ENCODE measurements at regions not wholly inside any gene's neighbourhood (a gene's known extent, or its start where the extent isn't known, plus 50 kb on each side); places are given as distances from the start of the nearest gene placed in this dataset.

- TF ChIP-seq, protein P1, sequence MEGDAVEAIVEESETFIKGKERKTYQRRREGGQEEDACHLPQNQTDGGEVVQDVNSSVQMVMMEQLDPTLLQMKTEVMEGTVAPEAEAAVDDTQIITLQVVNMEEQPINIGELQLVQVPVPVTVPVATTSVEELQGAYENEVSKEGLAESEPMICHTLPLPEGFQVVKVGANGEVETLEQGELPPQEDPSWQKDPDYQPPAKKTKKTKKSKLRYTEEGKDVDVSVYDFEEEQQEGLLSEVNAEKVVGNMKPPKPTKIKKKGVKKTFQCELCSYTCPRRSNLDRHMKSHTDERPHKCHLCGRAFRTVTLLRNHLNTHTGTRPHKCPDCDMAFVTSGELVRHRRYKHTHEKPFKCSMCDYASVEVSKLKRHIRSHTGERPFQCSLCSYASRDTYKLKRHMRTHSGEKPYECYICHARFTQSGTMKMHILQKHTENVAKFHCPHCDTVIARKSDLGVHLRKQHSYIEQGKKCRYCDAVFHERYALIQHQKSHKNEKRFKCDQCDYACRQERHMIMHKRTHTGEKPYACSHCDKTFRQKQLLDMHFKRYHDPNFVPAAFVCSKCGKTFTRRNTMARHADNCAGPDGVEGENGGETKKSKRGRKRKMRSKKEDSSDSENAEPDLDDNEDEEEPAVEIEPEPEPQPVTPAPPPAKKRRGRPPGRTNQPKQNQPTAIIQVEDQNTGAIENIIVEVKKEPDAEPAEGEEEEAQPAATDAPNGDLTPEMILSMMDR (IDR thresholded peaks at IDR 0.05; ENCODE audit: borderline replicate concordance), result no peak
Observed at GRCh38 chr13:90857921-90858320, 489.6 kb upstream of the MIR17HG start.

GRCh38 chr13:90866006-90866405 is 481.5 kb upstream of the MIR17HG start:
- no peak for DNase-seq
- Histone ChIP-seq H3K27me3 (ENCODE audit: low read depth) (no peaks in the 10 kb centered on the region), H3K27ac (replicated peaks) (no peak overlapping the region), H3K4me1 (no peaks in the 10 kb centered on the region), H3K9me3 (replicated peaks) (peaks cover 2% of the 10 kb centered on the region), H3K36me3 (no peaks in the 10 kb centered on the region), H3K4me3 (no peak overlapping the region)
- intact Hi-C loops (cut with micrococcal nuclease), result no loop called here
- TF ChIP-seq, protein P1 (IDR thresholded peaks at IDR 0.05; ENCODE audit: borderline replicate concordance), result no peak

More at GRCh38 chr13:90857921-90858320, 489.6 kb upstream of the MIR17HG start:
- Histone ChIP-seq H3K27me3 (ENCODE audit: low read depth) (no peaks in the 10 kb centered on the region), H3K27ac (replicated peaks) (no peak overlapping the region), H3K9me3 (replicated peaks) (no peaks in the 10 kb centered on the region), H3K4me1 (no peaks in the 10 kb centered on the region), H3K4me3 (no peak overlapping the region), H3K36me3 (no peaks in the 10 kb centered on the region)
- DNase-seq, result no peak
- intact Hi-C loops (cut with micrococcal nuclease), result no loop called here

DNA sequence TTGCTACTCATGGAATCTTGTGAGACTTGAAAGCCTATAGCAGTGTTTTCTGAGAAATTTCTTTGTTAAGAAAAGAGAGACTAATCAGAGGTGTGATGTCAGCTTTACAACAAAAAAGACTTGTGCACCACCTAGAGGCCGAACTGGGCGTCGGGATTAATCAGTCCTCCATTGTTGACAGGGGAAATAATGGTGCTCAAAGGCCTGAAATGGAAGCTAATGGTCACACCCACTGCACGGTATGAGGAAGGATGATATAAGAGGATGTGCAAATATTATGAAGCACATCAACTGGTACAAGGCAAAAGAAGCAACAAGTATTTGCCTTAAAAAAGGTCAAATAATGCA is 480.2 kb upstream of the MIR17HG start:
- intact Hi-C loops (cut with micrococcal nuclease), result no loop called here
- DNase-seq, result peak; percentile 50

DNA sequence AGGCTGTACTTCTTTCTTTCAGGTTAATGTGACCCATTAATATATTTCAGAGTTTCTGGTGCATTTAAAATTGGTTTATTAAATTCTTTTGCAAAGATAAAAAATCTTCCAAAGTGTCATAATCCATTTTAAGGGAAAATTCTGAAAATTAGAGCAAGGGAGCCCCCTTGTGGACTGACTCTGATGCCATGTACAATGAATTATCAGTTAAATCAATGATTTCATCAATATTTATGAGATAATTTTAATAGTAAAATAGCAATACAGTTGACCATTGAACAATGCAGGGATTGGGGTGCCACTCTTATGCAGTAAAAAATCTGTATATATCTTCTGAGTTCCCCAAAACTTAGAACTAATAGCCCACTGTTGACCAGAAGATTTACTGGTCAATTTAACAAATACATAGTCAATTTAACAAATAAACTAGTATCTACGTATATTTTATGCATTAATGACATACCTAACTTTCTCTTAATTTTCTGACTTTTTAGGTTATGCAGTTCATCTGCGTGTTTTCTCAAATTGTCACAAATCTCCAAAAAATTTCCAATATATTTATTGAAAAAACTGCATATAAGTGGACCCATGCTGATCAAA is 479.1 kb upstream of the MIR17HG start:
- no peak for DNase-seq
- Histone ChIP-seq H3K27ac (replicated peaks) (no peak overlapping the region), H3K4me3 (no peak overlapping the region), H3K4me1 (no peaks in the 10 kb centered on the region), H3K9me3 (replicated peaks) (peaks cover 6% of the 10 kb centered on the region), H3K36me3 (no peaks in the 10 kb centered on the region), H3K27me3 (ENCODE audit: low read depth) (no peaks in the 10 kb centered on the region)
- intact Hi-C loops (cut with micrococcal nuclease), result no loop called here
- TF ChIP-seq, protein P1 (IDR thresholded peaks at IDR 0.05; ENCODE audit: borderline replicate concordance), result peak; percentile 70

More for the DNA sequence above, 480.2 kb upstream of the MIR17HG start:
- Histone ChIP-seq H3K4me1 (no peaks in the 10 kb centered on the region), H3K27ac (replicated peaks) (no peak overlapping the region), H3K9me3 (replicated peaks) (peaks cover 6% of the 10 kb centered on the region), H3K4me3 (no peak overlapping the region), H3K27me3 (ENCODE audit: low read depth) (no peaks in the 10 kb centered on the region), H3K36me3 (no peaks in the 10 kb centered on the region)
- TF ChIP-seq, protein P1 (IDR thresholded peaks at IDR 0.05; ENCODE audit: borderline replicate concordance), result peak; percentile 66

GRCh38 chr13:90869580-90869979 is 477.9 kb upstream of the MIR17HG start:
- intact Hi-C loops (cut with micrococcal nuclease), result no loop called here
- Histone ChIP-seq H3K4me3 (no peak overlapping the region), H3K27me3 (ENCODE audit: low read depth) (no peaks in the 10 kb centered on the region), H3K36me3 (no peaks in the 10 kb centered on the region), H3K4me1 (no peaks in the 10 kb centered on the region), H3K27ac (replicated peaks) (no peak overlapping the region), H3K9me3 (replicated peaks) (peaks cover 6% of the 10 kb centered on the region)
- TF ChIP-seq, protein P1 (IDR thresholded peaks at IDR 0.05; ENCODE audit: borderline replicate concordance), result no peak
- no peak for DNase-seq

Data from left ventricle myocardium inferior (tissue), 1 donor.